HG03439 (cell line): ENCODE measurements at regions not wholly inside any gene's neighbourhood (a gene's known extent, or its start where the extent isn't known, plus 50 kb on each side); places are given as distances from the start of the nearest gene placed in this dataset.

ENCODE experiments used
- ATAC-seq: cut with Tn5 transposase; IDR thresholded peaks from one replicate; pipeline ENCODE4 v1.9.1; 2021; ENCODE audit warnings: mild to moderate bottlenecking, moderate library complexity; ENCODE audit not compliant: unreplicated experiment

- ATAC-seq, result no peak
Observed at GRCh38 chr12:92336641-92337040, 191.0 kb upstream of the BTG1 start.

GRCh38 chr12:92335831-92336230 lies 190.2 kb upstream of the BTG1 start:
- ATAC-seq, result no peak

DNA sequence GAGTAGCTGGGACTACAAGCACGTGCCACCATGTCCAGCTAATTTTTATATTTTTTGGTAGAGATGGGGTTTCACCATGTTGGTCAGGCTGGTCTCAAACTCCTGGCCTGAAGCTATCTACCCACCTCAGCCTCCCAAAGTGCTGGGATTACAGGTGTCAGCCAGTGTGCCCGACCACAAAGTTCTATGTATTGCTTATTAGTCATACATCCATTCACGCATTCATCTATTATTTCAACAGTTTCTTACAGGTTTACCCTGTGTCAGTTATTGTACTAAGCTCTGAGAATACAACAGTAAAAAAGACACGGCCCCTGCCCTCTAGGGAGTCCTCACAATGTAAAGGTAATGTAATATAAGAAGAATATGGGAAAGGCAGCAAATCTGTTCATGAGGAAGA lies 188.9 kb upstream of the BTG1 start:
- ATAC-seq, result no peak

DNA sequence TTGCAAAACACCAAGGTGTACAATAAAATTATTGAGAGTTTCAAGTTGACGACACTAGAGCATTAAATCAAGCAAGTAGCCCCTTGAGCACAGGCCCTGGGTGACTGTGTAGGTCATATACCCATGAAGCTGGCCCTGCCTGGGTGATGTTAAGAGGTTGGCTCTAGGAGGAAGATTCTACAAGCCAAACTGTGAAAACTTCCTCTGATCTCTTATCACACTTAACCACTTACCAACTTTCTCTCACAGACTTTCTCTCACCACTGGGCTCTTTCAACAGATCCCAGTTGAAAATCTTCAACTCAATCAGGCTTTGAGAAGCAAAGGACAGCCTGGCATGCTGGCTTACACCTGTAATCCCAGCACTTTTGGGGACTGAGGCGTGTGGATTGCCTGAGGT lies 186.9 kb upstream of the BTG1 start:
- ATAC-seq, result no peak

DNA sequence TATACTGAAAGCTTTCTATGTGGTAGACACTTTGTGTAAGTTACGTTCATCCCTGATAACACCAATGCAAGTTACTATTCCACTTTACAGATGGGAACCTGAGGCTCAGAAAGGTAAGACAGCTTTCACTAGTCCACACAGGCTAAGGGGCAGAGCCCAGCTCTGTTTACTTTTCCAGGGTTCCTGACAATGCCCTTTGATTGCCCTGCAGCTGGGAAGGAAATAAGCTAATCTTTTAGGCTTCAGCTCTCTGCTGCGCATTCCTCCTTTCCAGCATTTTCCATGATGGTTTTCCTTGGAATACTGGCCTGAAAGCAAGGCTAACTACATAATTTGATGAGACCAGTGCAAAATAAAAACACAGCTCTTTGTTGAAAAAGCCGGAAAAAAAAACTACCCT lies 185.7 kb upstream of the BTG1 start:
- no peak for ATAC-seq

DNA sequence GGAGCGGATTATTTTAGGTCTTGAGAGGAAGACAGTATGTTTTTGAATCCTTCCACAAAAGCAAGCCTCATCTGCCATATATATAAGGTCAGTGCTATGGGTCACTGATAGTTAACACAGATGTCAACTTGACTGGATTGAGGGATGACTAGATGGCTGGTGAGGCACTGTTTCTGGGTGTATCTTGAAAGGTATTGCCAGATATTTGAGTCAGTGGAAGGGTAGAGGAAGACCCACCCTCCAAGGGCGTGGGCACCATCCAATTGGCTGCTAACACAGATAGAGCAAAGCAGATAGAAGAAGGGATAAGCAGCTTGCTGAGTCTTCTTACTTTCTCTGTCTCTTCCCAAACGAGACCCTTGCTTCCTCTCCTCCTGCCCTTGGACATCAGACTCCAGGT lies 185.0 kb upstream of the BTG1 start:
- no peak for ATAC-seq

- no peak for ATAC-seq
Observed at GRCh38 chr12:92326877-92327276, 181.2 kb upstream of the BTG1 start.

- no peak for ATAC-seq
Observed at GRCh38 chr12:92324849-92325500, 179.3 kb upstream of the BTG1 start.

DNA sequence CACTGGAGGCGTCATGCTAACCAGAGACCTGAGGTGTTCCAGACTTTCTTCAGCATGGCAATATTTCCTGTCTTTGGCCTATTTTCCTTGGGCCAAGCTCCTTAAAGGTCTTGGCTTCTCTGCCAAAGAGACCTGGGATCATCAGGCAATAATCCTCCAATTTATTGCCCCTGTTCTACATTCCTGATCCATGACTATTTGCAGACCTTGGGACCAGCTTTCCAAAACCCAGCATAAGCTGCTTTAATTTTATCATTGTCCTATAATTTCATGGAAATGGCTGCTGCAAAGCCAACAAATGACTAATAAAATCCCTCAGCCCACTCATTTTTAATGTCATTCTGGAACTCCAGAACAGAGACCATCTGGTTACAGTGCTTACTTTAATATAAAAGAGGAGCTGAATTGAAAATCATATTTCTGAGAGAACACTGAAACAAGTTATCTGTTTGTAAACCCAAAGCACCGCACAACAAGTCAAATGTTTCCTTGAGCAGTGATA lies 166.9 kb upstream of the BTG1 start:
- no peak for ATAC-seq

DNA sequence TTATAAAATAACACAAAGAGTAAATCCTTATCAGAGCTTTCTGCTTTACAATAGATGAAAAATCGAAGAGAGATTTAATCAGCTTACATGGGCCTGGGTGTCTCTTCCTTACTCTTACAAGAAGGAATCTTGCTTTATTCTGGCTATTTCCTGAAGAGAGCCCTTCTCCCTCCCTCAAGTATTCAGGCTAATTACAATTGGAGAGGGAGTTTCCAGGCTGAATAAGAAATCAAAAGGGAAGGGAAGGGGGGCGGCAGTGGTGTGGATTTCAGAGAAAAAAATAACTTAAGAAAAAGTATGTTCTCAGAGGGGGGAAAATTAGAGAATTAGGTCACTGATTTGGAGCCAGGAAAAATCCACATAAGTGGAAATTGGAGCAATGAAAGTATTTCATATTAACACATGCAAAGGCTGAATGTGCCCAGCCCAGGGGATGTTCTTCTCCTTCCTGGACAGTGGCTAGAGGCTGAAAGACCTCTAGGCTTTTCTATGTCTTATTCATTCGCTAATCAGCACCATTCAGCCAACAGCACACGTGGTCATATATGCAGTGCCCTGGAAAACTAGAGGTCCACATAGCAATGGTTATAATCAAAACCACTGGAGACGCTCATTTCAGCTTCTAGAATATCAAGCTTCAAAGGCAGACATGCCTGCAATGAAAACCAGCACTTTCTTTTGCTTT lies 158.9 kb upstream of the BTG1 start:
- ATAC-seq, result no peak

DNA sequence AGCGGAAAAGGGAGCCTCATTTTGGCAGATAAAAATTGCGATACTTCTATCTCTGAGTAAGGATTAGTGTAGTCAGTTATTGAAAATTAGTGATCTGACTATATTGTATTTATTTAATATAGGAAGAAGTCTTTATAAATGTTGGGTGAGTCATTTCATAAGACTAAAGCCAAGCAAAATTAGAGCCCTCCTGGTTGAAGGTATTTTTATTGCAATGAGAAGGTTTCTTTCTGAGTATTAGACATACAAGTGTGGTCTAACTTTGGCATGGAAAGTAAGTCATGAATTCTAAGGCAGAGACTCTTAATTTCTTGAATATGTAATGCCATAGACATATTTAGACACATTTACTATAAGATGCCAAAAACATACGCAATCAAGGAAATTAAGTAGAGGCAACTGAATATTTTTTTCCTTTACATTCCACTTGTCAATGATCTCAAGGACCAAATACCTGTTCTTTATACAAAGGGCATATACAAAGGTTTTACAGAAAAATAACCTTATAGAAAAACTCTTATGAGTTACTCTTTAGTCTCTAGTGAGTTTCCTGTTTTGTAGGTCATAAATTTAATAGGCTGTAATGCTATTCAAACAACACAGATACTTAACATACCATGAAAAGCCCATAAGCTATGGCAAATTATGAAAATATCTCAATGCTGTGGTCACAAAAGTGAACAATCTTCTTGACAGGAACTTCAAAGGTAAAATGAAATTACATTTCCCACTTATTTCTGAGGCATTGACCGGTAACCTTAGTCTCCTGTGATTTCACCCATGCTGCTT lies 156.6 kb upstream of the BTG1 start:
- no peak for ATAC-seq

GRCh38 chr12:92301356-92301755 lies 155.7 kb upstream of the BTG1 start:
- ATAC-seq, result no peak

DNA sequence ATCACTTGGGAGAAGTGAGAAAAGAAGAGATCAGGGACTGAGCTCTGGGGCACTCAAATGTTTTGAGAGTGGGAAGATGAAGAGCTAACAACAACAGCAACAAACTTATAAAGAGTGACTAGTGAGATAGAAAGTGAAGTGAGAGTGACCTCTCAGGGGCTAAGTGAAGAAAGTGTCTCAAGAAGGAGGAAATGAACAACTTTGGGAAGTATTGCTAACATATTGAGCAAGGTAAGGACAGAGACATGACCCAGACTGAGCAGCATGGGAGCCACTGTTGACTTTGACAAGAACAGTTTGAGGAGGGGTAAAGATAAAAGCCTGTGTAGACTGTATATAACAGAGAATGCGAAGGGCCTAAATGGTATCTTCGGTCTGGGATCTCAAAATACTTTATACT lies 155.1 kb upstream of the BTG1 start:
- ATAC-seq, result no peak

- no peak for ATAC-seq
Observed at GRCh38 chr12:92299744-92300143, 154.1 kb upstream of the BTG1 start.

- no peak for ATAC-seq
Observed at GRCh38 chr12:92299344-92299743, 153.7 kb upstream of the BTG1 start.

- no peak for ATAC-seq
Observed at GRCh38 chr12:92297932-92298696, 152.5 kb upstream of the BTG1 start.

DNA sequence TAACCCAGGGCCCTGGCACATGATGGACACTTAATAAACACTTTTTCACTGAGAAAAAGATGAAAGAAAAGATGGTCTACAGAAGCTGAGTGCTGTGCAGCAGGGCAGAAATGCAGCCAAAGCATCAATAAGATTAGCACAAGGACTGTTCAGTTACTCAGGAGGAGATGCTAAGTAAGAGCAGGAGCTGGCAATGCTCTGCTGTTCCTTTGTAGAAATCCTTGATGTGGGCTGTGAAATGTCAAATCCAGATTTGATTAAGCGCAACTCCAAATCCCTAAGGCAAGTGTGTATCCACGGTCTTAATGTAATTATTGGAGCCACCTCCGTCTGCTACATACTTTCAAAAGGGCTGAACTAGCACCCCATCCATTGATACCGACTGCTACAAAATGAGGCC lies 151.8 kb upstream of the BTG1 start:
- no peak for ATAC-seq

GRCh38 chr12:92295523-92295922 lies 149.9 kb upstream of the BTG1 start:
- no peak for ATAC-seq

- no peak for ATAC-seq
Observed at GRCh38 chr12:92294676-92295440, 149.2 kb upstream of the BTG1 start.

DNA sequence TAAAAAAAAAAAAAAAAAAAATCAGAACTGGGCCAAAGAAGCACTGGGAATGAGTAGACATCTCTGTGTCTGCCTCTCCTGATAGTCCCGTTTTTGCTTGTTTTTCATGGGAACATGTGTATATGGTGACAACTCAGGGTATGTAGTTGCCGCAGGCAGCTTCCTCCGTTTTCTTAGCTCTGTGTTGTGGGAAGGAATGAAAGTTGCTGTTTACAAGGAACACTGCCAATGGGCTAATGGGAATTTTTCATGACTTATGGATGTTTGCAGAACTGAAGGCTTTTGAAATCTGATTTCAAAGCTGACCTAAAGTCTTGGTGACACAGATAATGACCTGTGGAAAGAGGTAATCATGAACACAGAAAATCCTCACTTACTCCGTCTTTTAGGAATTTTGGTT lies 146.4 kb upstream of the BTG1 start:
- no peak for ATAC-seq
